ACC112 (cell line): ENCODE measurements at regions not wholly inside any gene's neighbourhood (a gene's known extent, or its start where the extent isn't known, plus 50 kb on each side); places are given as distances from the start of the nearest gene placed in this dataset.

Experiments
- H2AFZ ChIP-seq: fragments of 200-600 bp; sonication (generic); one replicate; pipeline ENCODE4 v1.6.0; 2017; ENCODE audit warnings: antibody characterized with exemption, low read length; ENCODE audit not compliant: unreplicated experiment
- H3K27ac ChIP-seq: fragments of 200-600 bp; sonication (generic); 2 replicates; pipeline ENCODE4 v1.5.1; 2014; ENCODE audit warnings: low read depth, mild to moderate bottlenecking, antibody characterized with exemption, low read length, moderate library complexity
- H3K27me3 ChIP-seq: fragments of 200-600 bp; sonication (generic); 2 replicates; pipeline ENCODE4 v1.6.1; 2014; ENCODE audit warnings: mild to moderate bottlenecking, antibody characterized with exemption, low read length, moderate library complexity, mixed read lengths; ENCODE audit not compliant: insufficient read depth
- H3K36me3 ChIP-seq: fragments of 200-600 bp; sonication (generic); 2 replicates; pipeline ENCODE4 v1.6.1; 2016; ENCODE audit warnings: mild to moderate bottlenecking, antibody characterized with exemption, low read length, moderate library complexity, mixed read lengths; ENCODE audit not compliant: insufficient read depth
- H3K4me1 ChIP-seq: fragments of 200-600 bp; sonication (generic); one replicate; pipeline ENCODE4 v1.6.1; 2016; ENCODE audit warnings: low read length, mixed read lengths; ENCODE audit not compliant: insufficient read depth, unreplicated experiment, control insufficient read depth
- H3K4me3 ChIP-seq: fragments of 200-600 bp; sonication (generic); 2 replicates; pipeline ENCODE4 v1.5.1; 2014; ENCODE audit warnings: mild to moderate bottlenecking, low read depth, low read length
- H3K79me2 ChIP-seq: fragments of 200-600 bp; sonication (generic); one replicate; pipeline ENCODE4 v1.6.0; 2016; ENCODE audit warnings: low read length; ENCODE audit not compliant: control insufficient read depth, unreplicated experiment, insufficient read depth

DNA sequence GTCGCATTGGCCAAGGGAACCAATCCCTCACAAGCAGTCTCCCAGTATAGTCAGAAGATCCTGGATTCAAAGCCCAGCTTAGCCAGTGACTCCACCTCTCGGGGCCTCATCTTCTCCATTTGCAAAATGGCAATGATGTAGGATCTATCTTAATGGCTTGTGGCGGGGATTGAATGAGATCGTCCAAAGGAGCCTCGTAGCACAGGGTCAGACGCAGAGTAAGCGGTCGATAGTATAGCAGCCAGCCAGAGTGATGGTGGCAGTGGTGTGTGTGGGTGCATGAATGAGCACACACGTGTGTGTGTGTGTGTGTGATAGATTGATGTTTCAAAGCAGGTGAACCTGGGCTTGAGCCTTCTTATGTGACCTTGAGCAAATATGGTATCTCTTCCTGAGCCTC lies 79.8 kb upstream of the WNT4 start:
- H3K4me3 ChIP-seq = no peak overlapping the region
- no peak overlapping the region for H2AFZ ChIP-seq
- H3K4me1 ChIP-seq = no peaks in the 10 kb centered on the region
- H3K27me3 ChIP-seq = peaks cover 90% of the 10 kb centered on the region
- H3K79me2 ChIP-seq = no peaks in the 10 kb centered on the region
- H3K36me3 ChIP-seq = no peaks in the 10 kb centered on the region
- no peak overlapping the region for H3K27ac ChIP-seq

DNA sequence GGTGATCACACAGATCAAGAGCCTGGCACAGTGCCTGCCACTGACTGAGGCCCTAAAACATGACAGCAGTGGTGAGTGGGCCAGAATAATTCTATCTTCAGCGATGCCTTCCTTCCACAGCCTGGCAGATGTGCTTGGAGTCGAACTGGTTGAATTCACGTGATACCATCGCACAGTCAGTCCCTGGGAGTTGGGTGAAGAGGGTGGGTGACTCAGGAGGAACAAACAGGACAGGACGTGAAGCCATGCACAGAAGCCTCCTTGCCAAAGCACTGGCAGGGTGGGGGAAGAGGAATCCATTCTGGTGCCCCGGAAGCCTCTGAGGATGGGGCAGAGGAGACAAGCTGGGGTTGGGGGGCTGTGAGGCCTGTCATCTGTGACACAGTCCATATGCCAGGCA lies 80.3 kb upstream of the WNT4 start:
- Histone ChIP-seq H3K27ac (no peak overlapping the region), H3K4me3 (no peak overlapping the region), H3K79me2 (no peaks in the 10 kb centered on the region), H3K4me1 (no peaks in the 10 kb centered on the region), H3K36me3 (no peaks in the 10 kb centered on the region), H3K27me3 (peaks cover 90% of the 10 kb centered on the region), H2AFZ (no peak overlapping the region)

DNA sequence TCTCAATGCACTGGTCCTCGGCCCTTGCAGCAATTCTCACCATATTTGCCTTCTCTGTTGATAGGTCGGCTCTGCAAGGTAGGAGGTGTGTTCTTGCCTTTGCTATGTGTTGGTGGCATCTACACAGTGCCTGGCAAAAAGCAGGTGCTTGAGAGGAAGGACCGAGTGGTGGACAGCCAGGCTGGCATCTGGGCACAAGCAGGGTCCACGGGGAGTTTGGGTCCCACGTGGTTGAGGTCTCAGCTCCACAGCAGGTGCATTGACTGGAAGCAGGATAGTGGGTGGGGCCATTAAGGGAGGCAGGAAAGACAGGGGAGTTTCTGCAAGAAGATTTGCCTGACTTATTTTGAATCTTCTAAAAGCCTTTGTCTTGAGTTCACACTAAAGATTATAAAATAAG lies 81.2 kb upstream of the WNT4 start:
- Histone ChIP-seq H3K4me3 (no peak overlapping the region), H3K4me1 (no peaks in the 10 kb centered on the region), H3K27ac (no peak overlapping the region), H3K79me2 (no peaks in the 10 kb centered on the region), H2AFZ (no peak overlapping the region), H3K36me3 (no peaks in the 10 kb centered on the region), H3K27me3 (peaks cover 85% of the 10 kb centered on the region)

DNA sequence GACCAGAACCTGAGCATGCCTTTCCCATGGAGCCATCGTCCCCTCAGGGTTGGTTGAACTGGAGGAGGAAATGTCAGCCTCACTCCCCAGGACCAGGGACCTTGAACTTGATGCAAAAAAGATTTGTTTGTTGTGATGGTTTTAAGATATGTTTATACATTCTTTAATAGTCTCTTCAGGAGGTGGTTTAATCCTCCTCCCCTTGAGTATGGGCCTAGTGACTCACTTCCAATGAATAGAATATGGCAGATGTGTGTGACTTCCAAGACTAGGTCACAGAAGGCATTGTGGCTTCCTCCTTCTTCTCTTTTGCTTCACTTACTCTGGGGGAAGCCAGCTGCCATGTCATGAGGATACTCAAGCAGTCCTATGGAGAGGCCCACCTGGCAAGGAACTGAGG lies 81.7 kb upstream of the WNT4 start:
- H3K27ac ChIP-seq = no peak overlapping the region
- H3K79me2 ChIP-seq = no peaks in the 10 kb centered on the region
- H3K4me3 ChIP-seq = no peak overlapping the region
- peaks cover 1% of the 10 kb centered on the region for H3K4me1 ChIP-seq
- H2AFZ ChIP-seq = no peak overlapping the region
- no peaks in the 10 kb centered on the region for H3K36me3 ChIP-seq
- H3K27me3 ChIP-seq = peaks cover 80% of the 10 kb centered on the region

DNA sequence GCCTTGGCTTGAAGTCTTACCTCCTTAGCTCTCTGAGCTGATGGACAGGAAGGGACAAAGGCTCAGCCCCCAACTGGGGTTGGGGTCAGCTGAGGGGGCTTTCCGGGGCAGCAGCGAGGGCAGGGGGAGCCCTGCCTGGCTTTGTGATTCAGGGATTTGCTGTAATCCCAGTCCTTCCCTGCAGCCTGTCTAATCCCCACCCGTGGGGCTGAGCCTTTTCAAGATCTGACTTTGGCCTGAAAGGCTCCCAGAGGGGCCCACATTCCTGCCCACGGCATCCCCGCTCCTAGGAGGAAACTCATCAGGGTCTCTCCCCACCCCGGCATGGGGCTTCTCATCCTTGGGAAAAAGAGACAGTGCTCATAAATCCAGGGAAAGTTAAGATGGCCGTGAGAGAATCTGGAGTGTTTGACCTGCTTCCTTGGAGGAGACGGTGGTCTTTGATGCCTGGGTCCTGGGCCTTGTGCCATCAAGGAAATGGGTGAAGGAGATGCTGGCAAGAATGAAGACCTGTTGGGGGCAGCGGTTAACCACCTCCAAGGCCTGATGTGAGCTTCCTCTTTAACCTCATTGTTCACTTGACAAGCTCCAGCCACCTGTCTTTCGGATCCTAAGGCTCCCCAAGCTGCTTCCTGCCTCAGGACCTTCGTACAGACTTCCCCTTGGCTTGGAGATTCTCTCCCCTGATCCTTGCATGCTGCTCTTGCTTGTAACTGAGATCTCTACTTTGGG lies 83.1 kb upstream of the WNT4 start:
- no peak overlapping the region for H3K4me3 ChIP-seq
- no peaks in the 10 kb centered on the region for H3K79me2 ChIP-seq
- no peaks in the 10 kb centered on the region for H3K36me3 ChIP-seq
- H3K4me1 ChIP-seq = peaks cover 3% of the 10 kb centered on the region
- no peak overlapping the region for H2AFZ ChIP-seq
- H3K27me3 ChIP-seq = peaks cover 68% of the 10 kb centered on the region
- H3K27ac ChIP-seq = no peak overlapping the region

DNA sequence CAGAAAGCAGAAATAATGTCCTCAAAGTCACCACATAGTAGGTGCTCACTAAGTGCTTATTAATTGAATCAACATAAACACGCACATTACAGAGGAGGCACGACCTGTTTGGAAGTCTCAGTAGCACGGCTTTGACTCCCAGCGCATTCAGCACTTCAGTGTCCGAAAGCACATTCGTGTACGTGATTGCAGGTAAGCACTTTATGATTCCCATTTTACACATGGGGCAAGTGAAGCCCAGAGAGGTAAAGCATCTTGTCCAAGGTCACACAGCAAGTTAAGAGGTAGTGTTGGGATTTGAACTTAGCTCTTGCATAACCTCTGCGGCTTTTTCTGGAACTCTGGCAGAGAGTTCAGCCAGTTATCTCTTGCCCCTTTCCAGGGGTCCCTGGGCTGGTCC lies 85.2 kb upstream of the WNT4 start:
- H3K27me3 ChIP-seq = peaks cover 66% of the 10 kb centered on the region
- no peak overlapping the region for H3K27ac ChIP-seq
- no peaks in the 10 kb centered on the region for H3K79me2 ChIP-seq
- peaks cover 3% of the 10 kb centered on the region for H3K4me1 ChIP-seq
- no peaks in the 10 kb centered on the region for H3K36me3 ChIP-seq
- no peak overlapping the region for H3K4me3 ChIP-seq
- no peak overlapping the region for H2AFZ ChIP-seq

DNA sequence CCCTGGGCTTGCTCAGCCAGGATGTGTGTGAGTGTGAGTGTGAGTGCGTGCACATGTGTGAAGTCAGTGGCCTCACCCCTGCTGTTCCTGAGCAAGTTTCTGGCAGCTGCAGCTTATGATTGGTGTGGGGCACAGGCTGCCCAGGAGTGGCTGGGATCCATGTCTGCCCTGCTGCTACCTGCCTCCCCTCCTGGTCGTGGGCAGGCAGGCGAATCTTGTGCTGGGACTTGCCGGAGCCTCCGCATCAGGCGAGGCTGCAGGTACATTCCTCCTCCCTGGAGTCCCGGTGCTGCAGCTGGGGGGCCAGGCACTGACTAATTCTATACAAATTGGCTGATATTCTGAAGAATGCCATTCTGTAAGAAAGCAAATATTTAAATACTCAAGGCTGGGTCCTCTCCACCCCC lies 85.6 kb upstream of the WNT4 start:
- peaks cover 66% of the 10 kb centered on the region for H3K27me3 ChIP-seq
- H3K27ac ChIP-seq = no peak overlapping the region
- H3K79me2 ChIP-seq = no peaks in the 10 kb centered on the region

DNA sequence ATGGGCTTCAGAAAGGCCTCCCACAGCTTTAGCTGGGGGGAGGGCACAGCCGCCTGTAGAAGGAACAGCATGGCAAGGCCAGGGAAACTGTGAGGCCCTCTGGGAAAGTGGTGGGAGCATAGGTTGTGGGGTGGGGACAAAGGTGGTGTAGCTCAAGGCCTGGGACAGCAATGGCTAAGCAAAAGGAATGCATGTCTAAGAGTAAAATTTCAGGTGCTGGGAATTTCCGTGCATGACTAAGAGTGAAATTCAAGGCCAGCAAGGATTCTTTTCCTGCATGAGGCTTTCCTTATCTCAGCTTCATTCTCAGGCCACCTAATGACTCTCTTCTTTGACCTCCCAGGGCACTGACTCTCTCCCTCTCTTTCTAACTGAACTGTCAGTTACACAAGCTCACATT lies 86.5 kb upstream of the WNT4 start:
- Histone ChIP-seq H3K79me2 (no peaks in the 10 kb centered on the region), H3K4me3 (no peak overlapping the region), H3K36me3 (no peaks in the 10 kb centered on the region), H3K27me3 (peaks cover 64% of the 10 kb centered on the region), H3K4me1 (peaks cover 3% of the 10 kb centered on the region), H3K27ac (no peak overlapping the region), H2AFZ (no peak overlapping the region)

More for the DNA sequence above, 85.6 kb upstream of the WNT4 start:
- peaks cover 3% of the 10 kb centered on the region for H3K4me1 ChIP-seq
- H3K4me3 ChIP-seq = no peak overlapping the region
- H3K36me3 ChIP-seq = no peaks in the 10 kb centered on the region
- no peak overlapping the region for H2AFZ ChIP-seq

DNA sequence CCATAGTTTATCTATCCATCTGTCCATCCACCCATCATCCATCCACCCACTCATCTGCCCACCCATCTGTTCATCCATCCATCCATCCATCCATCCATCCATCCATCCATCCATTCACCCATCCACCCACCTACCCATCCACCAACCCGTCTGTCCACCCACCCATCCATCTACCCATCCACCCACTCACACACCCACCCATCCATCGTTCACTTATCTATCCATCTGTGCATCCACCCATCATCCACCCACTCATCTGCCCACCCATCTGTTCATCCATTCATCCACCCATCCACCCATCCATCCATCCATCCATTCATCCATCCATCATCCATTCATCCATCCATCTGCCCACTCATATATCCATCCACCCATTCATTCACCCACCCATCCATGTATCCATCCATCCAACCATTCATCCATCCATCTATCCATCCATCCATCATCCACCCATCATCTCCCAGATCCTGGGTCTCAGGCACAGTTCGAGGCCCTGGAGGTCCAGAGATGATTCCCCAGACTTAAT lies 88.2 kb upstream of the WNT4 start:
- H3K27ac ChIP-seq = no peak overlapping the region
- no peaks in the 10 kb centered on the region for H3K79me2 ChIP-seq
- peaks cover 3% of the 10 kb centered on the region for H3K4me1 ChIP-seq
- no peak overlapping the region for H3K4me3 ChIP-seq
- H3K27me3 ChIP-seq = peaks cover 54% of the 10 kb centered on the region
- H3K36me3 ChIP-seq = no peaks in the 10 kb centered on the region
- H2AFZ ChIP-seq = no peak overlapping the region

DNA sequence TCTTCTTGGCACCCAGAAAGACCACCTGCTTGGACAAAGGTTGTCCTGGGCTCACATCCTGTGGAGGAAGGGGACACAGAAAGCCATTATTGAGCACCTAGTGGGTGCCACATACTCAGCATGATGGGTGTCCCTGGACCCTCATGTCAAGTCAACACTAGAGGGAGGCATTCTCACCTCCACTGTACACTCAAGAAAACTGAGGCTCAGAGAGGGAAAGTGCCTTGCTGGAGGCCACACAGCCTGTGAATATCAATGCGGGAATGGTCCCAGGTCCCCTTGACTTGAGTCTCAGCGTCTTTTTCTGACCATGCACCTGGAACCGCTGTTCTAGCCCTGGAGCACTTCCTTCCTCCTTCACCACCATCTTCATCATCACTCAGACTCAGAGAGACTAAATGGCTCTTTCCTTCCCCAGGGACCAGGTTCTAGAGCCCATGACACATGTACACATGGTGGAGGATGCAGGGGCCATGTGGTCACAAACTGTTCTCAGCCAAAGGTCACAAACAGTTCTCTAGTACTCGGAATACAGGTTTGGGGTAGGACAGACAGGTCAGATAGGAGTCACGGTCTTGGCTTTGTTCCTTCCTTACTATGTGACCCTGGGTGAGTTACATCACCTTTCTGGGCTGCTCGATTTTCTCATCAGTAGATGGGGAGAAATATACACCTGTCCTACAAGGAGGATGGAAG lies 89.2 kb upstream of the WNT4 start:
- Histone ChIP-seq H3K27me3 (peaks cover 57% of the 10 kb centered on the region), H3K79me2 (no peaks in the 10 kb centered on the region), H2AFZ (no peak overlapping the region), H3K4me3 (no peak overlapping the region), H3K36me3 (no peaks in the 10 kb centered on the region), H3K27ac (no peak overlapping the region), H3K4me1 (peaks cover 3% of the 10 kb centered on the region)

DNA sequence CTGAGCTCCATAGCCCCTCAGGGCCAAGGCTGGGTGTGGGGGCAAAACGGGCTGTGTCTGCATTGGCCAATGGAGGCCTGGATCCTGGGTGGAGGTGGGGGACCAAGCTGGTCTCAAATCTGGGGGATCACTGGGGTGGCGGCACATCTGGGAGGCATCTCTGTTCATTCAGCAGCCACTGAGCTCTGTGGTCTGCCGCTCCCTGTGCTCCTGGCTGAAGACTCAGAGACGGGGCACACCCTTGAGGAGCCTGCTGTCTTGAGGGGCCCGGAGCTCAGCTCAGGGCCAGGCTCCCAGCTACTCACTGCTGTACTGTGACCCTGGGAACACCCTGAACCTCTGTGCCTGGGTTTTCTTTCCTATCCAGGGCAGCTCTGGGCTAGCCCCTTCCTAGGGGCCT lies 90.3 kb upstream of the WNT4 start:
- H3K4me3 ChIP-seq = no peak overlapping the region
- no peaks in the 10 kb centered on the region for H3K36me3 ChIP-seq
- peaks cover 53% of the 10 kb centered on the region for H3K27me3 ChIP-seq
- H3K79me2 ChIP-seq = no peaks in the 10 kb centered on the region
- H2AFZ ChIP-seq = no peak overlapping the region
- peaks cover 3% of the 10 kb centered on the region for H3K4me1 ChIP-seq
- no peak overlapping the region for H3K27ac ChIP-seq
